HG03139 (cell line): ENCODE measurements at regions not wholly inside any gene's neighbourhood (a gene's known extent, or its start where the extent isn't known, plus 50 kb on each side); places are given as distances from the start of the nearest gene placed in this dataset.

ENCODE experiments used
- ATAC-seq: cut with Tn5 transposase; IDR thresholded peaks from one replicate; pipeline ENCODE4 v1.9.1; 2021; ENCODE audit not compliant: unreplicated experiment

DNA sequence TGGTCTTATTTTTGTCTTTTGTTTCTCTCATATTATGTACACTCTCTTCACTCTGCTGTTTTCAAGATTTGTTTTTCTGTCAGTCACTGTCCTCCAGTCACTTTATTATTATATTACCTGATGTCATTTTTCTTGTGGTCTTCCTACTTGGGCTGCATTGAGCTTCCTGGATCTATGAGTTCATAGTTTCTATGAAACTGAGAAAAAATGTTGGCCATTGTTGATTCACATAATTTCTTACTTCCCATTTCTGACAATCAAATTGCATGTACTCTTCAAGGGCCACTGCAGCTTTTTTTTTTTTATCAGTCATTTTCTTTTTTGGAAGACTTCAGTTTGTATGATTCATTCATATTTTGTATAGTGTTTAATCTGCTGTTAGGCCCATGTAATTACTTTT, 1180.6 kb upstream of the GBE1 start:
- no peak for ATAC-seq

DNA sequence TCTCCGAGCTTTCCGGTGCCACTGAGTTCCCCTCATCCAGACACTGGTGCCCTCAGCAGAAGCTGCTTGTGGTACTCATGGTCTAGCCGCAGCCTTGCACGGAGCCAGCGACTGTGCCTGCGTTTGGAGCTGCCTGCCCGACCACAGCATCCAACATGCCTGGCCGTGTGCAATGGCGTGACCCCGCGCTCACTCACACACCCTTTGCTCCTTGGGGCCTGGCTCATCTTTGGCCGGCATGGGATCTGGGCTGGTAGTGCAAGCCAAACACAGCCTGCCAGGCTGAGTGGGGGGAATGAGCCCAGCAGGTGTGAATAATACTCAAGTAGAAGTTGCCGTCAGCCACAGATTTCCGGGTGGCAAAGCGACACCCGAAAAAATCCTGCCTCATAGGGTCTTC, 1178.7 kb upstream of the GBE1 start:
- ATAC-seq: no peak

- no peak for ATAC-seq
Observed at GRCh38 chr3:82939491-82940097, 1178.1 kb upstream of the GBE1 start.

- ATAC-seq: no peak
Observed at GRCh38 chr3:82938821-82939328, 1177.4 kb upstream of the GBE1 start.

DNA sequence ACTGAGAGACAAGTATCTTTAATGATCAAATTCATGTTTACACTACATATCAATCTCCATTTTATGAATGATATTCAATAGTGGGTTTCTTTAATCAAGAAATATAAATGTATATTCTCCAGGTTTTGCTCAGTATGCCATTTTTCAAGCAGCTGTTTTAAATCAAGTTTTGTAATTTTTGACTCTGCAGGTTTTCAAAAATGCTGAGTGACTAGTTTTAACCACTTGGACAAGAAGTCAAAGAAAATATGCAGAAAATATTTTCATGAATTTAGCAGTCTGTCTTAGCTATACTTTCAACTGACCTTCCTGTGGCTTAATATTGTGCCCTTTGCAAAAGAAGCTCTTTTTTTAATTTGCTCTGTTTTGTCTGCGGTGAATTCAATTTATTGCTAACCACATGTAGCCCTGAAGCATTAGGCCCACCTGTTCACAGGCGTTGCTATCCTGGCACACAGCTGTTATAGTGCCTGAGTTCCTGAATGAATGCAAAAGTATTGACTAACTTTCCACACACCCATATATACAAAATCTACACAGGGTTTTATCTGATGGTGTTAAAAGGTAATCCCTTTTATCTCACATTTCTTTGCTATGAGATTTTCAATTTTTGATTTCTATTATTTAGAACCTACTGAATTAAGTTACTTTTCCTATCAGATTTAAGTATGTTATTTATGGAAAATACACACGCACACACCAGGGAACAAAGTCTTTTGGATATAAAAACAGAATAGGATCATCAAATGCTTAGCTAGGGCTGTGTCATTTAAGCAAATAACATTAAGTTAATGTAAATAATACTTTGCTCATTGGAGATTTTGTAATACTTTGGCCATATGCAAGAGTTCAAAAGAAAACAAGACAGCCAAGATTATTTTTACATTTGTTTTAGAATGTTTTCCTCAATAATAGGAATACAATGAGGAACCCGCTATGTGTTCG, 1166.1 kb upstream of the GBE1 start:
- ATAC-seq: no peak

DNA sequence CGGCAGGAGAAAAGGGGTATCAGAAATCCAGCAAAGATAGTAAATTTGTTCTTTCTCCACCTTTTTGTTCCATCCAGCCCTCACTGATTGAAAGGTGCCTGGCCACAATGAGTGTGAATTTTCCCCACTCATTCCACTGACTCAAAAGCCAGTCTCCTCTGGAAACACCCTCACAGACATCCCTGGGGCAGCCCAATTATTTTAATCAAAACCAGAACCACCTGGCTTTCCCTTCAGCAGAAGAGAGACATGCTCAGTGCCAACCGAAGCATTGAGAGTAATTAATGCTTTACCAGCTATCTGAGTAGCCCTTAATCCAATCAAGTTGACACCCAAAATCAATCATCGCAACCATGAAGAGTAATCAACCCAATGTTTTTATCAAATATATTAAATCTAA, 1129.6 kb upstream of the GBE1 start:
- no peak for ATAC-seq

DNA sequence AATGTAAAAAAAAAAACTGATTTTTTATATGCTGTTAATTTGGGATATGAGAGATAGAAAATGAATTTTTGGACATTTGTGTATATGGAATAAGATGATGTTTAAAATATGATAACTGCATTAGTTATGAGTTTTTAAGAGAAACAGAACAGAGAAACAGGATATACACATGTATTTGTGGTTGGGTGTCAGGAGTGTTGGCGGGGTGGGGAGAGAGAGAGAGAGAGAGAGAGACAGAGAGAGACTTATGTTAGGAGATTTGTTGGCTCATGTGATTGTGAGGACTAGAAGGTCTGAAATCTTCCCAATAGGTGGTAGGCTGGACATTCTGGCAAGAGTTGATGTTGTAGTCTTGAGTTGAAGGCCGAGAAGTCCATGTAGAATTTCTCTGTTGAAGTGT, 1121.6 kb upstream of the GBE1 start:
- ATAC-seq: no peak

DNA sequence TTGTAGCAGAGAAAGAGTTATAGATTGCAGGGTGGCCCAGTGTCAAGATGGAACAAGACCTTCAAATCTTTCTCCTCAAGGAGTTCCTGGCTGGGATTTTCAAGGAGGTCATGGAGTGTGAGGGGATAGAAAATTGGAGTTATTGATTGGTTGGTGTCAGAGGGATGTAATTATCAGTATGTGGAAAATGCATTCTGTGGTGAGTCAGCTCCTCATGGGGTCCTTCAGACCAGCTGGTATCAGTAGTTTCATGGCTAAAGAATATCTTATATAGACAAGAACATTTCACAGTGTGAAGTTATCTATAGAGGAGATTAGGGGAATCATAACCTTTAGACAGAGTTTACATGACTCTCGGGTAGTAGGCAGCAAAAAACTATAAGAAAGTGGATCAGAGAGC, 1114.0 kb upstream of the GBE1 start:
- ATAC-seq: no peak

DNA sequence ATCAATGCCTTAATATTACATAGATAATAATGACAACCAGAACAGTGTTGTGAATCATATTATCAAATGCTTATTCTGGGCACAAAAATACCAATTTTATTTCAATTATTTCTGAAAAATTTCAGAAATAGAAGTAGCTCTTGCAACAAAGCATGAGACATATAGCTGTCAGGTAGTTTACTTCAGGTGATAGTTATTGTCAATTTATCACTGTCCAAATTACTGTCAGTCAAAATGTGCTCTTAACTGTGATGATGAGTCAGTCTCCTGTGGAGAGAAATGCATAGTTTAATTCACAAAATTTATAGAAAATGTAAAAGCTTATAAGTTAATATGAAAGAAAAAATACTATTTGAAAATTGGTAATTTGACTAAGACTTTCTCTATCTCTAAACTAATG, 1078.4 kb upstream of the GBE1 start:
- ATAC-seq: no peak

DNA sequence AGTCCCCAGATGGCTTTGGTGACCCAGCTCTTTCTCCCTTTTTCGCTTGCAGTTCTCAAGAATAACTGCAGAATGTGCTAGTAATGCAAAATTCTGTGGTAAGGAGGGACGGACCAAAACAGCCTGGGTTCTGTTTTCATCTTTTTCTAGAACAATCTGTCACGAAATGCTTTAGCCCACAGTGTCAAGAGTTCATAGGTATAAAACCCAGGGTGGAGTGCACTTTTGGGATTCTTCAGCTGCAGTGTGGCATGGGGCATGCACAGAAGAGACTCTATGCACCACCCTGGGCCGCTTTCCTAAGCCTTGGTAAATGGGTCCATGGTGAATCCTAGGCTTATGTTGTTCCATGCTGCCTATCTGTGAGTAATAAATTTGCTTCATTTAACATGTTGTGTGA, 1072.7 kb upstream of the GBE1 start:
- ATAC-seq: no peak

DNA sequence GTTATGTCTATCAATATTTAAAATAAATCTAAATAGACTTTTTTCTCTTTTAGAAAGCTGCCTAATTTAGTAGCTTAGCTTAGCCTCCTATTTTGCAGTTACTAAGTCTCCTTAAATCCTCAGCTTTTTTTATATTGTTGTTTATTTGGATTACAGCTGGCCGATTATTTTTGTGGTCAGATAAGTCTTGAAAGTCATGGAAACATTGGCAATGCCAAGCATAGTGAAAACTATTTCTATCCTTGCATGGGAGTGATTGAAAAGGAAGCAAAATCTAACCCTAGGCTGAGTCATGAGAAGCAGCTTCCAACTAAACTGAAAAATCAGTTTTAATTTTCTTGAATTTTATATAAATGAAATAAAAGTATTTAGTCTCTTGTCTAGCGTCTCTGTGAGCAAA, 1063.0 kb upstream of the GBE1 start:
- ATAC-seq: no peak

GRCh38 chr3:82816086-82816485, 1054.6 kb upstream of the GBE1 start:
- ATAC-seq: no peak

GRCh38 chr3:82815417-82816058, 1054.1 kb upstream of the GBE1 start:
- no peak for ATAC-seq

- no peak for ATAC-seq
Observed at GRCh38 chr3:82814660-82815059, 1053.2 kb upstream of the GBE1 start.

DNA sequence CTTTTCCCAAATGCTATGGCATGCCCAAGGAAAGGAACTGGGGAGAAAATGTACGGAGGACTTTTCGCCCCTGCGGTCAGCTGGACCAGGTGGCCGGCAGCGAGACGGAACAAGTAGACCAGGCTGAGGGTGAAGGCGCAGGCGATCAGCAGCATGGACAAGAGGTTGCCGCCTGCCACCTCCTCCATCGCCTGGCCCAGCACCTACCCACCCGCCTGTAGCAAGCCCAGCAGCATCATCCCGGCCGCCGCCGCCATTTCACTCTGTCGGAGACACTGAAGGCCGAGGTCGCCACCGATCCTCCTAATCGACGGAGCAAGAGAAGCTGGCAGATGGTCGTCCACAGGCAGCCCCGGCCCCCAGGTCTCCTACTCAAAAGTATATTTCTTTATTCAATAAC, 1046.3 kb upstream of the GBE1 start:
- no peak for ATAC-seq

DNA sequence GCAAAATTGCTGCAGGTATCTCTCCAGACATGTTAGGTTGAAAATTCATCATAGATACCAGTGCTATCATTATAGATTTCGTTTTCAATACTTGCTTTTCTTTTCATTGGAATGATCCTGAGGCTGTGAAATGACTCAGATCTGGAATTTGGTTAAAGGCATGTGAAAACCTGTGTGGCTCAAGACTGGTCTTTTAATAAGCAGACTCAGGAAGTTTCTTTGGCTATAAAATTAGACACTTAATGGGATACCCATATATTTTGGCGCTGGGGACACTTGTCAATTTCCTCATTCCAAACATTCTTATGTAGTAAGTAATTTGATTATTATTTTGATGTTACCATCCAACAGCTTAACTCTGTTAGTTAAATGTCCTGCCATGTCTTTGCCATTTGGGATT, 1041.1 kb upstream of the GBE1 start:
- no peak for ATAC-seq

- ATAC-seq: no peak
Observed at GRCh38 chr3:82800248-82800647, 1038.8 kb upstream of the GBE1 start.

DNA sequence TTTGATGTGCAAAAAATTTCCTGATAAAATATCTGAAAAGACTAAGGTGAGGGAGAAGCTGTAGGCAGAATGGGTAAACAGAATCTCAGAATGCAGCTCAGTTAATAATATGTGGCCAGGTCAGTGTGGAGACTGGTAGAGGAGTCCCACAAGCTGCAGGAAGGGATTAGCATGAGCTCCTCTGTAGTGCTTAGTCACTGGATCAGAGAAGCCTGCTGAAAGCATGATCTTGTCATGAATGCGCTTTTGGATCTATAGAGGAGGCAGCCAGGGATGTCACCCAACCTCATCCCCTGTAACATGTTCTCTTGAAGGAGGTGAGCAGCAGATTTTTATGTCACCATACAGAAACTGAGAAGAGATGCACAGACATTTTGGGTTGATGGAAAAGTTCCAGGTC, 1035.3 kb upstream of the GBE1 start:
- no peak for ATAC-seq

- ATAC-seq: no peak
Observed at GRCh38 chr3:82791241-82791640, 1029.8 kb upstream of the GBE1 start.

GRCh38 chr3:82790307-82791097, 1029.1 kb upstream of the GBE1 start:
- ATAC-seq: no peak

DNA sequence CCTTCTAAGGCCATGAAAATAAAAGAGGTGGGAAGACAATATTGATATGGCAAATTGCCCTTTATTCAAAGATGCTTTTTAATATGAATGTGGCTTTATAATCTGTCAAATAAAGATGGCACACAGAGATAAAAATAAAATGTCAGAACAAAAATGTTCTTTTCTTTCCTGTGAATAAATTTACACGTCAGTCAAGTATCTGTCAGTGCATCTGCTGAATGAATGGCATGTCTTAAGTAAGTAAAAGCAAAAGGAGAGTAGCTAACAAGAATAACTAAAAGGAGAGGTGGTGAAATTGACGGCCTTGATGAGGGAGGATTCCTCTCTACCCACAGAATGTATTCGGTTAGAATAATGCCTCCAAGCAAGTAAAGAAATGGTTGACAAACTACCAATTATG, 1021.7 kb upstream of the GBE1 start:
- no peak for ATAC-seq
